IMR-90 (cell line): ENCODE measurements at regions not wholly inside any gene's neighbourhood (a gene's known extent, or its start where the extent isn't known, plus 50 kb on each side); places are given as distances from the start of the nearest gene placed in this dataset.

Experiments used
- BHLHE40 ChIP-seq: fragments of 150-350 bp; IDR thresholded peaks from 2 replicates; pipeline ENCODE4 v1.6.1; 2016; ENCODE audit warnings: mild to moderate bottlenecking, low read depth, low read length
- CEBPB ChIP-seq: IDR thresholded peaks from 2 replicates; pipeline ENCODE4 v1.6.1; 2012; ENCODE audit warnings: low read depth, low read length, improper control_type of control experiment
- FOS ChIP-seq: fragments of 150-350 bp; IDR thresholded peaks from 2 replicates; pipeline ENCODE4 v1.6.1; 2016; ENCODE audit warnings: low read depth, low read length
- MAFK ChIP-seq: IDR thresholded peaks from 2 replicates; pipeline ENCODE4 v1.6.1; 2012; ENCODE audit warnings: low read depth, low read length, improper control_type of control experiment
- MXI1 ChIP-seq: IDR thresholded peaks from 2 replicates; pipeline ENCODE4 v1.6.1; 2012; ENCODE audit warnings: low read depth, mild to moderate bottlenecking, low read length, moderate library complexity, borderline replicate concordance
- NFE2L2 ChIP-seq: fragments of 150-350 bp; IDR thresholded peaks from 2 replicates; pipeline ENCODE4 v1.6.1; 2016; ENCODE audit warnings: low read depth, mild to moderate bottlenecking, low read length
- POLR2A ChIP-seq: IDR thresholded peaks from 2 replicates; pipeline ENCODE4 v1.6.1; 2012; ENCODE audit warnings: mild to moderate bottlenecking, low read depth, low read length
- RAD21 ChIP-seq: IDR thresholded peaks from 2 replicates; pipeline ENCODE4 v1.6.1; 2012; ENCODE audit warnings: low read length, improper control_type of control experiment
- RCOR1 ChIP-seq: IDR thresholded peaks from 2 replicates; pipeline ENCODE4 v1.6.1; 2012; ENCODE audit warnings: mild to moderate bottlenecking, low read length, improper control_type of control experiment; ENCODE audit not compliant: insufficient replicate concordance
- RFX5 ChIP-seq: IDR thresholded peaks from 2 replicates; pipeline ENCODE4 v1.8.0; 2012; ENCODE audit warnings: low read depth, mild to moderate bottlenecking, low read length, moderate library complexity
- SMC3 ChIP-seq: fragments of 150-350 bp; IDR thresholded peaks from 2 replicates; pipeline ENCODE4 v1.6.1; 2016; ENCODE audit warnings: low read depth, mild to moderate bottlenecking, antibody characterized with exemption, low read length, moderate library complexity
- TF ChIP-seq, protein P1 (sequence below): conservative IDR thresholded peaks from 2 replicates; pipeline ENCODE4 v1.5.1; 2012; ENCODE audit warnings: mild to moderate bottlenecking, low read depth, low read length, improper control_type of control experiment
- TF ChIP-seq, protein P2 (sequence below): fragments of 150-350 bp; IDR thresholded peaks from 2 replicates; pipeline ENCODE4 v1.6.1; 2017; ENCODE audit warnings: mild to moderate bottlenecking, antibody characterized with exemption, low read length, low read depth

DNA sequence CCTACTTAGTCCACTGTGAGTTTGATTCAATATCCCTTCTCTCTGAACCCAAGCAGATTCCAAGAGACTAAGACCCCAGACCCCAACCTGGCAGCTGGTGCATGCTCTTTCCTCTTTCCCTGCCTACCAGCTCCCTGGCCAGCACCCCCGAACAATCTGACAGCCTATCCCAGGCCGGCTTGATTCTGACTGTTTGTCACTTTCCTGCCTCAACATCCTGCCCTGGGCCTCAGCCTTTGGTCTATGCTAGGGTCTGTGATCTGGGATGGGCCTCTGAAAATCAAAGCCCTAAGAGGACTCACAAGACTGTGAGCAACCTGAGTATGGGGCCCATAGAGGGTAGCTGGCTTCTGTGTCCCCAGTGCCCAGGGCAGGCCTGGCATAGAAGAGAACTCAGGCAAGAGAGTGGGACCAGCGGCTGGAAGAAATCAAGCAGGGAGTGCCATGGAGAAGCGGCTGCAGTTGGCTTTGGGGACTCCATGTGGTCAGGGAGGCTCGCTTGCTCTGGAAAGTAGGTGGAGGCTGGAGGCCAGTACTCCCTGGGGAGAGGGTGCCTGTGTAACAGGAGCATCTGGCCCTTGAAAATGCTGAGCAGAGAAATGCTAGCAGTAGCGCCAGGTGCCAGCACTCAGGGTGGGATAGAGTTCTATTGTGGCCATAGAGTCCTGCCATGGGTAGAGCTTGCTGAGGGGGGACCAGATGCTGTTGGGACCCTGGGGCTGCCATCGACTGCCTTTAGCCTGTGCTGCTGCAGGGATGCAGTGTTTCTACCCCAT lies 343.9 kb downstream of the DYSF start:
- TF ChIP-seq, protein P1, sequence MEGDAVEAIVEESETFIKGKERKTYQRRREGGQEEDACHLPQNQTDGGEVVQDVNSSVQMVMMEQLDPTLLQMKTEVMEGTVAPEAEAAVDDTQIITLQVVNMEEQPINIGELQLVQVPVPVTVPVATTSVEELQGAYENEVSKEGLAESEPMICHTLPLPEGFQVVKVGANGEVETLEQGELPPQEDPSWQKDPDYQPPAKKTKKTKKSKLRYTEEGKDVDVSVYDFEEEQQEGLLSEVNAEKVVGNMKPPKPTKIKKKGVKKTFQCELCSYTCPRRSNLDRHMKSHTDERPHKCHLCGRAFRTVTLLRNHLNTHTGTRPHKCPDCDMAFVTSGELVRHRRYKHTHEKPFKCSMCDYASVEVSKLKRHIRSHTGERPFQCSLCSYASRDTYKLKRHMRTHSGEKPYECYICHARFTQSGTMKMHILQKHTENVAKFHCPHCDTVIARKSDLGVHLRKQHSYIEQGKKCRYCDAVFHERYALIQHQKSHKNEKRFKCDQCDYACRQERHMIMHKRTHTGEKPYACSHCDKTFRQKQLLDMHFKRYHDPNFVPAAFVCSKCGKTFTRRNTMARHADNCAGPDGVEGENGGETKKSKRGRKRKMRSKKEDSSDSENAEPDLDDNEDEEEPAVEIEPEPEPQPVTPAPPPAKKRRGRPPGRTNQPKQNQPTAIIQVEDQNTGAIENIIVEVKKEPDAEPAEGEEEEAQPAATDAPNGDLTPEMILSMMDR: no peak
- no peak for TF ChIP-seq POLR2A
- TF ChIP-seq RCOR1: no peak
- TF ChIP-seq FOS: no peak
- TF ChIP-seq, protein P2, sequence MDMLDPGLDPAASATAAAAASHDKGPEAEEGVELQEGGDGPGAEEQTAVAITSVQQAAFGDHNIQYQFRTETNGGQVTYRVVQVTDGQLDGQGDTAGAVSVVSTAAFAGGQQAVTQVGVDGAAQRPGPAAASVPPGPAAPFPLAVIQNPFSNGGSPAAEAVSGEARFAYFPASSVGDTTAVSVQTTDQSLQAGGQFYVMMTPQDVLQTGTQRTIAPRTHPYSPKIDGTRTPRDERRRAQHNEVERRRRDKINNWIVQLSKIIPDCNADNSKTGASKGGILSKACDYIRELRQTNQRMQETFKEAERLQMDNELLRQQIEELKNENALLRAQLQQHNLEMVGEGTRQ: no peak
- no peak for TF ChIP-seq SMC3
- TF ChIP-seq CEBPB: no peak
- TF ChIP-seq RAD21: no peak
- TF ChIP-seq NFE2L2: no peak
- TF ChIP-seq BHLHE40: no peak
- TF ChIP-seq MXI1: no peak
- TF ChIP-seq MAFK: no peak
- no peak for TF ChIP-seq RFX5
